Activated CD4-positive, alpha-beta T cell treated with anti-CD3 and anti-CD28 coated beads, Interleukin-2, amount 50 U/mL, for 24 hours (primary cell): ENCODE measurements at regions not wholly inside any gene's neighbourhood (a gene's known extent, or its start where the extent isn't known, plus 50 kb on each side); places are given as distances from the start of the nearest gene placed in this dataset.
"Not testable (repeated sequence)": the region's sequence is repeated elsewhere in the genome, so short reads cannot be mapped to it uniquely, and the experiment has no call there.

Experiments used
- DNase-seq, 2 donors: peaks; one replicate each; pipeline ENCODE4 v3.0.0-alpha.2; 2020; ENCODE audit warnings: low read depth in 1 of 2, low spot score in 1 of 2

DNA sequence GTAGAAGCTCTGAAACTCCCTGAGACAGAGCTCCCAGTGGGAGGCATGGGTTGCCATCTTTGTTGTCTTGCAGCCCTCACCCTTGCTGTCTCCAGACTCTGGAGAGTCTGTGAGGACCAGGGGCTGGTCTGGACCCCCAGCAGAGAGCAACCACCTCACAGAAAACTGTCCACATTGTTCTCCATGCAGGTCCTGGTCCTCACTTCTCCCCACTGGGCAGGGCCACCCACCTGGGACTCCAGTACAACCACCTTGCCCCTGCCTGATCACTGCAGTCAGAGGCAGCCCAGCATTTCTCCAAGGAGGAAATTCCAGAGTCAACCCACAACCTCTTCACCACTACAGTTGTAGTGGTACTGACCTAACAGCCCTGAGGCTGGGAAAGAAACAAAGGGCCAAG is 285.6 kb upstream of the RPS23 start:
- no peak for DNase-seq

DNA sequence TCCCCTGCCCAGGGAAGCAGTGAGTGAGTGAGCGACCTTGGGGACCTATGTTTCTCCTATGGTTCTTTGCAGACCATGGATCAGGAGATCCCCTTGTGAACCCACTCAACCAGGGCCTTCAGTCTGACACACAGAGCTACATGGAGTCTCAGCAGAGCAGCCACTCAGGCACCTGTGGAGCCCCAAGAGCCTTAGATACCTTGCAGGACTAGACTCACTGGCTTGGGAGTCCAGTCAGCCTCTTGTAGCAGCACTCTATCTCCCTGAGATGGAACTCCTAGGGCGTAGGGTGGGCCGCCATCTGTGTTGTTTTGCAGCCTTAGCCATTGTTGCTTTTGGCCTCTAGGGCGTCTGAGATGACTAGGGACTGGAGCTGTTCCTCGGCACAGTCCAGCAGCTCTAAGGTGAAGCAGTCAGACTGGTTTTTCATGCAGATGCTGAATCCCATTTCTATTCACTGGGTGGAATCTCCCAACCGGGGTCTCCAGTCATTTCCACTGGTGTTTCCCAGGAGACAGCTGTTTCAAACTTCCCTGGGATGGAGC is 284.6 kb upstream of the RPS23 start:
- no peak for DNase-seq

DNA sequence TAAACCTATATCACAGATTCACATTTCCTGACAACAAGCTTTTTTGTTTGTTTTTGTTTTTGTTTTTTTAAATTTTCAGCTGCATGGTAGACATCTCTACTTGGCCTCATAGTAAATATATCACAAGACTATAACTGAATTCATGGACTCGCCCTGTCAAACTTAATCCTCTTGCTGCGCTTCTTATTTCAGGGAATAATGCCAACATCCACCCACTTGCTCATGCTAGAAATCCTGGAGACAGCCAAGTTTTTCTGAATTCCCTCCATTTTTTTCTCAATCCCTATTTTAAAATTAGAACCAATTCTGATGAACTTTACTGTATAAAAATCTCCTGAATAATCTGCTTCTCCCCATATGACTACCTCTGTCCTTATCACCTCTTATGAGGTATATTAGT is 283.6 kb upstream of the RPS23 start:
- DNase-seq, result no peak

DNA sequence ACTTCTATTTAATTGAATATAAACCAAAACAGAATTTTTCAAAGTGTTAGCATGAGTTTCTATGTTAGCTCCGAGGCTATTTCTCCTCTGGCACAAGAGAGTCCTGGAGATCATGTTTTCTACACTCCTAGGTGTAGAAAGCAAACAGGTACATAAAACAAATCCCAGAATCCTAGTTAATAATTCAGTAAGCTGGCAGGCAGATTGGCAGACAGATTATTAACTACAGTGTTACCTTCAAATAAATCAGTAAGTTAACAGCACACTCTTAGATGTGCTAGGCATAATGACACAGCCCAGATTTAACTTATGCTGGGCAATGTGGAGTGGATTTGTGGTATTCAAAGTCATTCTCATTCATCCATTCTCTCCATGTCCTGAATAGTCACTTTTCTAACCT is 282.8 kb upstream of the RPS23 start:
- DNase-seq, result no peak

DNA sequence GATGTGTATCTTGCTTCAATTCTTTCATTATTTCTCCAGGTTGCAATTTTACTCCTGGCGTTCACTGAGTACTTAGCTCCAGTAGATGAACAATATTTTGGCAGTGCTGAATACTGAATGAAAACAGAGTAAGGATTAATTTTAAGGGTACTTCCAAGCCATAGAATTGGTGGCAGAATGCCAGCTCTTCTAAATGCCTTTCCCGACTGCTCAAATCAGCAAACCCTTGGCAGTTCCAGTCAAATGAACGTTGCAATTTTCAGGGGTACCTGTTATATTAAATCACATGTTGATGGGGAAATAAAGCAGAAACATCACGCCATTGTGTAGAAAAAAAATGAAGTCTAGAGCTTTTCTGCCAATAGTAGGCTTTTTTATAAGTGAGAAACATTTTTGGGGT is 282.4 kb upstream of the RPS23 start:
- no peak for DNase-seq

DNA sequence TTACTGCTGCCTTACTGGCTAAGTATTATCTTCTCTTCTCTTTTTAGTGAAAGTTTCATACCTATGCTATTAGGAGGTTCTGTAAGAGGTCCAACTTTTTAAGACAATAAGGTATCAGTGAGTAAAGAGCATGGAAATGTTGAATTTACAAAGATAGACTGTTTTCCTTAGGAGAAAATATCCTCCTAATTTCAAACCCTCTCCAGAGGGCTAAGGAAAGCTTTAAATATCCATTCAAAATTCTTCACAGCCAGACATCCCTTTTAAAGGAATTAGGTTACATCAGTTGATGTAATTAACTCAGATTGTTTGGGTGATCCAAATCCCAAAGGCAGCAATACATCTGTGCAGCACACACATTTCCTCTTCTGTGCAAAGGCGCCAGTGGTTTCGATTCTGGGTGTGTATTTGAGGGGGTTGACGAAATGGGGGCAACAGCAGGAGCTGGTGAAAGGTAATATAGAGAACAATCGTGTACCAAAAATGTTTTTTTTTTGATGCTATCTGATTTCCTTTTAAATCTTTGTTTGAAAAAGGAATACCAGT is 273.8 kb upstream of the RPS23 start:
- no peak for DNase-seq

DNA sequence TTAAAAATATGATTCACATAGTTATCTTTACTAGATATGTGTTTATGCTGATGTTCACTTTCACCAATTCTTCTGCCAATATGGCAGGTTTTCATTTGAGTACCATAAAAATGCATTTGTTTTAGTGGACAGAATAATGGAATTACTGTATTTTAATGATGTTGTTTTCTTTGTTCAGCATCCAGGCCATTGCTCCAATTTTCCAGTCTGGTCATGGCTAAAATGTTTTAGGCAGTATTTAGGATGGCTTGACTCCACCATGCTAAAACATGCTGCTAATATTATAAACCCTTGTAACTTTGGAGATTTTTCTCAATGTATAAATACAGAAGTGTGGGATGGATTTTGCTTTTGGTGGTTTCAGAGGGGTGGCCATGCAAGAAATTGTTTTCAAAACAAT is 273.0 kb upstream of the RPS23 start:
- DNase-seq, result no peak

DNA sequence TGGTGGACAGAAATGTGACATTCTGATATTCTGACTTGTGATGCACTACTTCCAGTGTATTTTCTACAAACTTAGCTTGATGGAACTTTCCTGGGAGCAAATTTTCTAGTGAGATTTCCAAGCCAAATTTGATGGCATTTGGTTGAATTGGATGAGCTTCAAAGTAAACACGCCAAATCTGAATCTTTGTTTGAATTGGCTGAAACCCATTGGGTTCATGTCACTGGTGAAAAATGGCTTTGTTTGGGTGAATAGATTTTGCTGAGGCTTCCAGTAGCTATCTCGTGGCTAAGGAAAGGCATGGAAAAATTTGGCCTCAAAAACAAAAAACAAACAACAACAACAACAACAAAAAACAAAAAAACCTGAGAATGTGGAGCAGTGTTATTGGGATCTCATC is 271.1 kb upstream of the RPS23 start:
- DNase-seq, result no peak

DNA sequence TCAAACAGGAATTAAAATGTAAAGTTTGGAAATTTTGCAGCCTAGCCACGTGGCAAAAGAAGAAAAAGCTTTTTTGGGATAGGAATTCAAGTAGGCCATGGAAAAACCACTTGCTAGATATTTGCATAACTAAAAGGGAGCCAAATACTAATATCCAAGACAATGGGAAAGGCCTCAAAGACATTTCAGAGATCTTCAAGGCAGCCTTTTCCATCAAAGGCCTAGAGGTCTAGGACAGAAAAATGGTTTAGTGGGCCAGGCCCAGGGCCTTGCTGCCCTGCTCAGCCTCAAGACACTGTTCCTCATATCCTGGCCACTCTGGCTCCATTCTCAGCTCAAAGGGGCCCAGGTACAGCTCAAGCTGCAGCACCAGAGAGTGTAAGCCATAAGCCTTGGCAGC is 265.9 kb upstream of the RPS23 start:
- no peak for DNase-seq

DNA sequence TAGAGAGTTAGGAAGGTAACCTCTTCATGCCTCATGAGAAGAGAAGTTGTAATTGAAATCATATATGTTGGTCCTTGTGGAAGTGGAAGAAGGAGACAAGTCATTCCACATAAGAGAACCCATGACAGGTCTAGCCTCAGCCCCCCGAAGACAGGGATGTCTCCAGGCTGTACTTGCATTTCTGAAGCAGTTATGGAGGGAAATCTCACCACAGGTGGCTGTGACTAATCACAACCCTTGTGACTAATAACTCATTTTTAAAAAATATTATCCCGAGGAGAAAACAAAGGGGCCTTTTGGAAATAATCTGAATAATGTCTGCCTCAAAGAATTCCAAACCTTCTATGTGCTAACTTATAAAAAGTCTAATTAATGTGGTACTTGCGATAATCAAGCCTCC is 262.1 kb upstream of the RPS23 start:
- no peak for DNase-seq

DNA sequence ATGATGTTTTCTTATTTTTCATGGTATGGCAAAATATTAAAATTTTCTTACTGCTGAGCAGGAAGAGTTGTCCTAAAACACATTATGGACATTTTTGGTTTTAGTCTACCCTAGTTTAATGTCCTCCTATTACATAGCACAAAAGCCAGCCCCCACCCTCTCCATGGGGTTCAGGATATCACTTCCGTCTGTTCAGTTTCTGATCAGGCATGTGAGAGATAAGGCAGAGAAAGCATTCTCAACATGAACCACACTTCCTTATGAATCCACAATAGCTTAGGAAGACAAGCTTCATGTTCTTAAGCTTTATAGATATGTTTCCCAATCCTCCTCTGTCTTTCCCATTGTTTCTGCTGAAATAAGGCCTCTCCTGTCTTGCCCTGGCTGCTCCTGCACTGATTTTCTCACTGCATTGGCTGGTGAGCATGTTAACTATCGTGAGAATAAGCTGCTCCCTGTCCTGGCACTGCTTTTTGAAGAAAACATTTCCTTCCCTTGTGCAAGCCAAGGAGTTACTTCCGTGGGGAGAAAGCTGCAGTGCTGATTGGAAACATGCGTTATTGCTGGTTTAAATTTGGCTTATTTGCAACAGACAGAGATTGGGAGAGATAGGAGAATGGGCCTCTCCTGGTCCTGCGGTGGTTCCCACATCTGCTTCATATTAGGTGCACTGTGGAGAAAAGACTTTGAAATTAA is 260.3 kb upstream of the RPS23 start:
- DNase-seq, result no peak

DNA sequence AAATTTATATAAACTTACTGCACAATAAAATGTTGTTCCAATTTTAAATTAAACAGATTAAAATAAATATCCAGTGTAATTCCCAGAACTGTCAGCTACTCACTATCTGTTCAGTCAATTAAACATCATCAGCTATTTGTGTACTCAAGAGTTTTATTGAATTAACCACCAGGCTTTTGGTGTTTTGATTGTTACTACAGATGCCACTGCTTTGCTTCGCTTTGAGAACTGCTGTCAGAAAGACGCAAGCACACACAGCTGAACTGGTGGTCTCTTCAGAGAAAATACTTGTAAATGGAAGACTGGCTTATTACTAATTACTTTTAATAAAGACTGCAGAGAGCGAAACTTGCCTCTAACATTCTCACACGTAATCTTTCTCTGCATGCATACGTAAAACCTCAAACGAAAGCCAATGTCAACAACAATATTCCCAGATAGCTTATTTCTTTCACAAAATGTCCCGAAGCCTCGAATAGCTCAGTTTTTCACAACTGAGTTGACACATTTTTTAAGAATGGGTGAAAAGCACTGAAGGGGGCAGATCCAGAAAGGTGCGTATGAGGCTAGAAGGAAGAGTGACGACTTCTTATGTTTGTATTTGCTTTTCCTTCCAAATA is 259.6 kb upstream of the RPS23 start:
- DNase-seq, result no peak

DNA sequence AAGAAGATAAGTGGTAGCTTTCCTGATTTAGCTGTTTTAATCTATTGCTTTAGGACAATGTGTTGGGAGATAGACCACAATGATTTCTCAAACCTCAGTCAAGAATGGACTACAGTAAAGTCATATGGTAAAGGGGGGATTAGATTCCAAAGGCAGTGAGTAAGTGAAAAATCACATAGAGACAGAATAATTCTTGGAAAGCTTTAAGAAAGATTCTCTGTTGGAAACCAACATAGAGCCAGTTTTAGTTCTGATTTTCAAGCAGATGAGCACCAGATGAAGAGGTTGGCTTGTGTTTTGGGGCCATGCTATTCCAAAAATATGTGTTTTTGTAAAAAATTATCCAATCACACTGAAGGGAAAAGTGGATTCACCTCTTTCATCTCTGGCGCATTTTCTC is 256.8 kb upstream of the RPS23 start:
- DNase-seq, result no peak

DNA sequence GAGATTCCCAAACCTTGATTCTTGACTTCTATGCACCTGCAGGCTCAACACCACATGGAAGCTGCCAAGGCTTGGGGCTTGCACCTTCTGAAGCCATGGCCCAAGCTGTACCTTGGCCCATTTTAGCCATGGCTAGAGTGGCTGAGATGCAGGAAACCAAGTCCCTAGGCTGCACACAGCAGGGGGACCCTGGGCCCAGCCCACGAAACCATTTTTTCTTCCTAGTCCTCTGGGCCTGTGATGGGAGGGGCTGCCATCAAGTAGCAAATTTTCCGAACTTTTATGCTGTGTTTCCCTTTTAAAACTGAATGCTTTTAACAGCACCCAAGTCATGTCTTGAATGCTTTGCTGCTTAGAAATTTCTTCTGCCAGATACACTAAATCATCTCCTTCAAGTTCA is 253.9 kb upstream of the RPS23 start:
- not testable (repeated sequence) for DNase-seq

DNA sequence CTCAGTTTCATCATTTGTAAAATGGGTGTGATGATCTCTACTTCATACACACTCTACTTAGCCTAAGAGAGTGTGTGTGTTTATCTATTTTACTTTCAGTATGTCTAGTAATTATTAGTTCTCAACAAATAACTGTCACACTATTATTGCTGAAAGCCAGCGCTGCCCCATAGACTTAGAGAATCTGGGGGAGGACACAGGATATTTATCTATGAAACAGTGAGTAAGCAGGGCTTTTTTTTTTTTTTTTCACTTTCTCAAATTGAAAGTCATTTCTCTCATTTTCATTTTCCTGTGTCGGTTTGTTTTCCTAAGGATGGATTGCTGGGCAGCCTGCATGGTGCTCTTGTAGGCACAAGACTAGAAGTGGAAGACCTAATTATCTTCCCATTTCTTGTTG is 248.4 kb upstream of the RPS23 start:
- no peak for DNase-seq

DNA sequence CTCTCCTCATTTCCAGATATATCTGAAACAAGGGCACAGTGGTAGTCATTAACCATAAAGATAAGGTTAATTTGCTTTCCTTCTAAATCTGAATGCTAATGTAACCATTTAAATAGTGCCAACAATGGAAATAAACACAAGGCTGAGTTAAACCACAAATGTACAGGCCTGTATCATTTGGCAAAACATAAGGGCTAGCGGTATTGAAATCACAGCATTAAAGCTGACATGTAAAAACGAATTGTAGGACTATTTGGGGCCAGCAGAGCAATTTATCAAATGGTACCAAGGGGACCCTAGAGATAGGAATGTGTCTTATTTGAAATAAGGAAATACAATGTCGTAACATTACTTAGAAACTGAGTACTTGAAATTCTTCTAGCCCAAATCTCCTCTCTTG is 247.5 kb upstream of the RPS23 start:
- DNase-seq, result no peak

DNA sequence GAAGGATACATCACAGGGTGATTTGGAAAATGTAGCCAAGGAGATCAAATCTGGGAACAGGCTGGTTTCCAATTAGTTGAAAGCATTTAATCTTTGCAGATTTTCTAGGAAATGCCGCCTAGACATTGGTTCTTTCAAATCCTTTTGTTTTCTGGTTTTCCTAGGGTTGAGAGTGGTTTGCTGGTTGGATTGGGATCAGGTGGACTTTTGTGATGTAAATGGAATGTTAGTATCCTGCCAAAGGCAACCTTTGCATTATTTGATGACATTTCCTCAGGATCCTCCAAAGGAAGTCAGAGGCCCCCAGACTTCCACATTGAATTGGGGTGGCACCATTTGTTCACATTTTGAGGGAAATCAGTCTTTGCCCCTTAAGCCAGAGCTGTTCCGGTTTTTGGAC is 245.5 kb upstream of the RPS23 start:
- DNase-seq, result no peak

DNA sequence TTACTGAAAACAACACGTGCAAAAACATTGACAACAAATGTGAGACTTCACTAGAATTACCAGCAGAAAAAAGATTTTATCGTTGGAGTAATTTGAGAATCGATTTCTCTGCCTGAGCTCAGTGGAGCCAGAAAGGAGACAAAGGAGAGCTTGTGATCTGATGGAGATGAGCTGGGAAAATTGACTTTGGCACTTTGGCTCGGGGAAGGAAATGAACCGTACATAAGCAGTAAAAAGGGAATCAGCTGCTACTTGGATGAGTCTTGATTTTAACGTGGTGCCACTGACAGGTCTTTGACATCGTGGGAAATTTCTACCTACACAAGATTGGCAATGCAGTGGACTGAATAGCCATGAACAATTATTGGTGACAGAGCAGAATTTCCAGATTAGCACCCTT is 244.7 kb upstream of the RPS23 start:
- no peak for DNase-seq

DNA sequence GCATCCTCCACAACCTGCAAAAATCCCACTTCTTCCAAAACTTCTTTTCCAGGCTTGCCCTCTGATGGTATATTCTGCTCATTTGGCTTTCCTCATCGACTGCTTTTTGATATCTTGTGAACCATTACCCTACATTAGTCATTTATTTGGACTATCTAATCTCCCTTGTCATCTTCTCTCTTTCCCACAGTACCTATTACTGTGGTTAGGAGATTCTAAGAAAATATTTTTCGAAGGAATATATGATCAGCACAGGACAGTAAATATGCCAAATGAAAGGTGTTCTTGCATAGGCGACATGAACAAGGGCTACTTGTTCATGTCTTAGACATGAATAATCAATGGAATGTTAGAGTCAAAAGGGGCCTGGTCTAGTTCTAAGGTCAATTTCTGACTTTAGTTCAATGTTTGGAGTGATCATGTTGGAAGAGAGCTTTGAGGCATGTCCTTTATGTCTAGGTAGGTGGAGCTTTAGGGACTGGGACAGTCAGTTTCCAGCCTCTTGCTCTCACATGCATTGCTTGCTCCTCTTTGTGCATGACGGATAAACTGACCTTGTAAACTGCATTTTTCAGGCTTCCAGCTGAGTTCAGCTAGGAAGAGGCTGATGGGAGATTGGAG is 243.4 kb upstream of the RPS23 start:
- DNase-seq, result no peak

DNA sequence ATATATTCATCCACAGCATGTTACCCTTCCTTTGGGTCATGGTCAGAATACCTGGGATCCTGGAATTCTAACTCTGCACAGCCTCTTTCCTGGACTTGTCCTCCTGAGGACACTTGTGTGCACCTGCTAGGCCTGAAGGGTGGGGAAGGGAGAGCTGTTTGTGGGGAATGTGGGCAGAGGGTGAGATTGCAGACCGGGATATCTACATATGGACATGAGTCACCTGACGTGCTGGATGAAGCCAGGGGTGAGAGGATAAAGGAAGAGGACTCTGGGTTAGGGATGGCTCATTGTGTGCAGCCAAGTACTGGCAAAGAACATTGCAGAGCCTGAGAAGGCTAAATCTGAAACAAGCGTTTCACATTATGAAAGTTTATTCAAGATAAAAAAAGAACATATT is 241.4 kb upstream of the RPS23 start:
- no peak for DNase-seq

DNA sequence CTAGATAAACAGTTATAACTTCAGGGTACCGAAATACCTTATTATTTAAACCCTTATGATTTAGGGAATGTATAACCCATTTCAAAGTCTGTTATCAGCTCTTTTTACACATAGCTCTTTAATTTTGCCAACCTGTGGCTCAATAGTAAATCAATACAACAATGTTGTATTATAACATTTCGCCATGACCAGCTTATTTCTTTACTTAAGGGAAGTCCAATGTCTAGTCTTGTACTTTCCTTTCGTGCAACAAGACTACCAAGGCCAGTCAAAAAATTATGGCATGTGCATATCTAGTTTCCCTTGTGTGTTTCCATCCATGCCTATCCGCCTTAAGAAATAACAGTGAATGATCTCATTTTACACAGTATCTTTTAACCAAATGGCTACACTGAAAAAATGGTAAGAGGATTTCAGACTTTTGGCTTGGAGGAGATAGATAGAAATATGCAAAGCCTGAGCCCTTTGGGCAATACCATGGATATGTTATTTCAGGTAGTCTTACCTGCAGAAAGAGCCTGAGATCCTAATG is 239.5 kb upstream of the RPS23 start:
- DNase-seq, result no peak

DNA sequence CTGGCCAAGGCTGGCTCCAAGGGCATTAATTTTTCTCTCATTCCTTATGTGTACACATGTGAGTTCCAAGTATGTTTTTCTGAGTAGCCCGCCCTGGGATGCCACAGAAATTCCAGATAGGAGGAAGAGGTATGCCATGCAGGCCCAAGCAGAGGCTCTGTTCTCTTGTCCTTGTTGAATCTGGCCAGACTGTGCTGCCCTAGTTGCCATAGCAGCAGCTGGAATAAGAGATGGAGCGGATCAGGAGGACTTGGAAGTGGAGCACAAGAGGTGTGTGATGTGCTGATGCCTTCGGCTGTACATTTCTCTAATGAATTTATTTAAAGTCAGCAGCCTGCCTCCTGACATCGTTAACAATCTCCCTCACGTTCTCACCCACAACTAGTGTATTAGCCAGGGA is 235.6 kb upstream of the RPS23 start:
- DNase-seq, result no peak
